KOPT-K1 (cell line): ENCODE measurements at regions not wholly inside any gene's neighbourhood (a gene's known extent, or its start where the extent isn't known, plus 50 kb on each side); places are given as distances from the start of the nearest gene placed in this dataset.

Experiments used
- H3K27ac ChIP-seq: fragments of 200-600 bp; sonication (generic); 2 replicates; pipeline ENCODE4 v1.5.1; 2016; ENCODE audit warnings: antibody characterized with exemption, mild to moderate bottlenecking, low read depth, low read length; ENCODE audit not compliant: poor library complexity, severe bottlenecking
- H3K36me3 ChIP-seq: fragments of 200-600 bp; sonication (generic); 2 replicates; pipeline ENCODE4 v1.5.1; 2017; ENCODE audit warnings: antibody characterized with exemption, mild to moderate bottlenecking, low read length, moderate library complexity; ENCODE audit not compliant: insufficient read depth
- H3K9me3 ChIP-seq: fragments of 200-600 bp; sonication (generic); 2 replicates; pipeline ENCODE4 v1.5.1; 2017; ENCODE audit warnings: antibody characterized with exemption, low read length, mild to moderate bottlenecking; ENCODE audit not compliant: insufficient read depth, poor library complexity, severe bottlenecking

DNA sequence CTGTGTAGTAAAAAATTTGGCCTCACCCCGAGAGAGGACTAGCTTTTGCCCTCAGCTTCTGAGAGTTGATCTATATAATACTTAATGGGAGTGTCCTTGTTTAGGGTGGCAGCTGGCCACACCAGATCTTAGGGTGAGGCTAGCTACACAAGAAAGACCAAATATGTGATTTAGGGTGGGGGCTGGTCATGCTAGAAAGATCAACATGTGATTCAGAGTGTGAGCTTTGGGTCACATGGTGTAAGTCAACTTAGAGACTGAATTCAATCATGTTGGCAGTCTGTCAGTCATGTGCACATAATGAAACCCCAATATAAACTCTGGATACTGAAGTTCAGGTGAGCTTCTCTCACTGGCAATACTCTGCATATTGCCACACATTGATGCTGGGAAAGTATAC, 120.7 kb upstream of the DAZL start:
- no peaks in the 10 kb centered on the region for H3K36me3 ChIP-seq
- peaks cover 20% of the 10 kb centered on the region for H3K9me3 ChIP-seq
- no peak overlapping the region for H3K27ac ChIP-seq

DNA sequence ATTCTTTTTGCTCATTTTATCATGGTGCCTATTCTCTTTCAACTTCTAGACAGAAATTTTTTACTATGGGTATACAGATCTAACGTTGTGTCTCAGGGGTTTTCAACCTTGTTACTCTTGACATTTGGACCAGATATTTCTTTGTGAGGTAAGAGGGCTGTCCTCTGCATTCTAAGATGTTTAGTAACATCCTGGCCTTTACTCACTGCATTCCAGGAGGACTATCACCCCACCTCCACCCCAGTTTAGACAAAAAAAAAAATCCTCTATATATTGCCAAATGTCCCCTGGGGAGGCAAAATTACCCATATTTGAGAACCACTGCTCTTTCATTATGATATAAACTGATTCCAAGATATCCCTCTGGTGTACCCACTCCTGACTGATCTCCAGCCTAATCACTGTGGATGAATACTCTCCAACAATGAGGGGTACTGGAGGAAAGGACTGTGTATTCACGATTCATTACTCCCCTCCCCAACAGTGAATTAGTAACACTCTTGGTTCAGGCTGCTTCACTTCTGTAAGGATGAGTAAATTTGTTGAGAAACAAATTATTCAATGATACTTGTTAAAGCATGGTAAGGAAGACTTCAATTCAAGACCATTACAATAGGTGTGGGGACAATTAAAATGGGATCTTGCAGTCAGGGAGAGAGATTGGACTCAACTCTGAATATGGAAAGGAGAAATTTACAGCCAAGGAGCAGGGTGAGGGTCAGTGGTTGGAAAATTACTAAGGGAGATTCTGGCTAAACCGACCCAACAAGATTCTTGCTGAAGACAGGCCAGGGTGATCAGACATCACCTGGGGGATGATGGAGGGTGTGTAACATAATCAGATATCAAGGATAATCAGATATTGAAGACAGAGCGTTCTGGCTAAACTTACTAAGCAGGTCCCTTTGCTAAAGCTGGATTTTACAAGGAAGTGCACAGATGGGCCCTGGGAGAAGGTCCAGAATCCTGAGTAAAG, 123.8 kb upstream of the DAZL start:
- peaks cover 36% of the 10 kb centered on the region for H3K9me3 ChIP-seq
- no peaks in the 10 kb centered on the region for H3K36me3 ChIP-seq
- H3K27ac ChIP-seq: no peak overlapping the region

DNA sequence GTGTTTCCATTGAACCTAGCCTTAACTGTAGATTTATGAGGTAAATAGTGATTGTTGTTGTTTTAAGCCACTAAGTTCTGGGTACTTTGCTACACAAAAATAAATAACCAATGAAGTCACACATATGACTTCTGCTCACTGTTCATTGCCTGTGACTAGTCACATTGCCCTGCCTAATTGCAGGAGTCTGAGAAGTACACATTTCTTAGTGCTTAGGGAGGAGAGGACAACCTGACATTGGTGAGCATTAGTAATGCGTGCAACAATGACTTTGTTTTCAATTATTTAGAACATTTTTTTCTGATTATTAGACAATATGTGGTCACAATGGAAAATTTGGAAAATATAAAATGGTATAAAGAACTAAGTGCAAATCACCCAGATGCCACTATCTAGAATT, 133.2 kb upstream of the DAZL start:
- no peaks in the 10 kb centered on the region for H3K36me3 ChIP-seq
- H3K9me3 ChIP-seq: peaks cover 11% of the 10 kb centered on the region

DNA sequence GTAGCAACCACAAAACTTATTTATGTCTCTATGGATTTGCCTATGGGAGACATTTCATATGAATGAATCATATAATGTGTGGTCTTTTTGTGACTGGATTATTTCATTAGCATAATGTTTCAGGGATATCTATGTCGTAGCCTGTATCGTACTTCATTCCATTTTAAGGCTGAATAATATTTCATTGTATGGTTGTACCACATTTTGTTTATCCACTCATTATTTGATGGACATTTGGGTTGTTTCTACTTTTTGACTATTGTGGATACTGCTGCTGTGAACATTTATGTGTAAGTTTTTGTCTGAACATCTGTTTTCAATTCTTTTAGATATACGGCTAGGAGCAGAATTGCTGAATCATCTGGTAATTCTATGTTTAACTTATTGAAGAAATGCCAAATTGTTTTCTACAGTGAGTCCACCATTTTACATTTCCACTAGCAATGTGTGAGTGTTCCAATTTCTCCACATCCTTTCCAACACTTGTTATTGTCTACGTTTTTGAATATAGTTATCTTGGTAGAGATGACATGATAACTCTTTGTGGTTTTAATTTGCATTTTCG, 134.4 kb upstream of the DAZL start:
- Histone ChIP-seq H3K36me3 (no peaks in the 10 kb centered on the region), H3K9me3 (peaks cover 11% of the 10 kb centered on the region), H3K27ac (no peak overlapping the region)

More for the DNA sequence above, 133.2 kb upstream of the DAZL start:
- H3K27ac ChIP-seq: no peak overlapping the region

DNA sequence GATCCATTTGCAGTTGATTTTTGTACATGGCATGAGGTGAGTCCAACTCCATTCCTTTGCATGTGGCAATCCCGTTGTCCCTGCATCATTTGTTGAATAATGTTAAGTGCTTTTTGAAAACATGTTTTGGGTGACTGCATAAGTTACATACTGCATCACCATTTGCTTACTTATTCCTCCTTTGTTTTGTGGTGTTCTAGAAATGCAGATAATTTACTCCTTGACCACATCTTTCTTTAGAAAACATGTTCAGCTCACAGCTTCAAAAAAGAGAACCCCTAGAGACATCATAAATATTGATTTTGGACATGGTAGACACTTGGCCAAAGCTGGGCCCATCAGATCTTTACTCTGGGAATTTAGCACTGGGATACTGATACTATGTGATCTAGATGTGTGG, 135.3 kb upstream of the DAZL start:
- H3K27ac ChIP-seq: no peak overlapping the region

DNA sequence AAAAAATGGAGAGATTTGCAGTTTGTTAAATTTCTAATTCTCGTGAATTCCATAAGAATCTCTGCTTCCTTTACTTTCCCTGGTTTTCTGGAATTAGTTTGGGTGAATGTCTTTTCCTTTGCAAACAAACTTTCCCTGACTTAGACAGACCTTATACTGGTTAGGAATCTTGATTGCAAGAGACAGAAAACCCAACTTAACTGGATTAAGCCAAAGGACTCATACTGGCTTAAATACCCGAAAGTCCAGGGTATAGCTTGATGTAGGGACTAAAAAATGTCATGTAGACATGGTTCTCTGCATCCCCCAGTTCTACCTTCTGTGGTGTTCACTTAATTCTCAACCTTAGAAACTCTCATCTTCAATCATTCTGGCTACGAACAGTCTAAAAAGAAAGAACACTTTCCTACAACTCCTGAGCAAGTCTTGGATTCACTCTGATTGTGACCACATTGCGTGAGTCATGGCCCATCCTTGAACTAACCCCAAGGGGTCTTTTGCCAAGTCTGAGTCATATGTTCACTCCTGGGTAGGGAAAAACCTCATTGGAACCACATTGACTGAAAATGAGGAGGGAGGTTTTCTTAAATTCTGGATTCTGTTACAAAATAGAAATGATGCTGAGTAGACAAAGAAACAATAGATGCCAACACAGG, 136.0 kb upstream of the DAZL start:
- Histone ChIP-seq H3K9me3 (peaks cover 11% of the 10 kb centered on the region), H3K36me3 (no peaks in the 10 kb centered on the region), H3K27ac (no peak overlapping the region)

More for the DNA sequence above, 135.3 kb upstream of the DAZL start:
- H3K36me3 ChIP-seq: no peaks in the 10 kb centered on the region
- peaks cover 11% of the 10 kb centered on the region for H3K9me3 ChIP-seq

DNA sequence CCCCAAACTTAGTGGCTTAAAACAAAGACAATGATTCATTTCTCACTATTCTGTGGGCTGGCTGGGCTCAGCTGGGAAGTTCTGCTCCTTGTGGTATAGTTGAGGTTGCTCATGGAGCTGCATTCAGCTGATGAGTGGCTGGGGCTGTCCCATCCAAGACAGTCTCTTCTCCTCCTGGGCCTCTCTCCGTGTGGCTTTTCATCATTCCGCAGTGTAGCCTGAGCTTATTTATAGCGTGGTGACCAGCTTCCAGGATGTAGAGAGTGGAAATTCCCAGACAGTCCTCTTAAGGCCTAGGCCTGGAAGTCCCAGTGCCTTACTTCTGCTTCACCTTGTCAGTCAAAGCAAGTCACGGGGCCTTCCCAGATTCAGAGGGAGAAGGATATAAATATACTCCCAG, 136.7 kb upstream of the DAZL start:
- Histone ChIP-seq H3K36me3 (no peaks in the 10 kb centered on the region), H3K27ac (no peak overlapping the region), H3K9me3 (peaks cover 11% of the 10 kb centered on the region)

DNA sequence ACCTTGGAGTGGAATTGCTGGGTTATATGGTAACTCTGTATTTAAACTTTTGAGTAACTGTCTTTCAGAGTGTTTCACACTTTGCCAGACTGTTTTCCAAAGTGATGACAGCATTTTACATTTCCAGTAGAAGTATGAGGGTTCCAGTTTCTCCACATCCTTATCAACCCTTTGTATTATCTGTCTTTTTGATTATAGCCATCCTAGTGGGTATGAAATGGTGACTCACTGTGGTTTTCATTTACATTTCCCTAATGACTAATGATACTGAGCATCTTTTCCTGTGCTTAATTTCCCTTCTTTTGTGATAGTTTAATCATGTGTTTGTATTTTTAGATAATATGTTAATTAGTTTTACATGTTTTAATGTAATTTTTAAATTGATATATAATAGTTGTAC, 138.1 kb upstream of the DAZL start:
- H3K9me3 ChIP-seq: peaks cover 11% of the 10 kb centered on the region
- no peaks in the 10 kb centered on the region for H3K36me3 ChIP-seq
- no peak overlapping the region for H3K27ac ChIP-seq

DNA sequence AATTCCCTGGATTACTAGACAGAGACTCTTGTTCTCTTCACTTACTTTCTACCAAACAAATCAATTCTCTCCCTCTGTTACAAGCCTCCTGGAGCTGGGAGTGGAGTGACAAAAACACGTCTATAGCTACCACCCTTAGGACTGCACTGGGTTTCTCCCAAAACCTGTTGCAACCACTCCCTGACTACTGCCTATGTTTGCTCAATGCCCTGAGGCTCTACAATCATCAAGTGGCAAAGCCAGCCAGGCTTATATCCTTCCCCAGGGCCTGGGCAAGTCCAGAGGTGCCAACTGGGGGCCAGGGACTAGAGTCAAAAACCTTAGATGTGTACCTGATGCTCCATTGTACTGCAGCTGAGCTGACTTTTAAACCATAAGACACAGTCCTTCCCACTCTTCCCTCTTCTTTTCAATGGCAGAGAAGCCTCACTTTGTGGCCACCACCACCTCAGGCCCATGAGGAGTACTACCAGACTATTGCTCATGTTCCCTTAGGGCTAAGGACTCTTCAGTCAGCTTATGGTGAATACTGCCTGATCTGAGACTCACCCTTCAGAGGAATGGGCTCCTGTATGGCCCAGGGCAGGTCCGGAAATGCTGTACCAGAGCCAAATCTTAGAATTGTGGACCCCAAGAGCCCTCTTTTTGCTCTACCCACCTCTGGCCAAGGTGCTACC, 125.4 kb upstream of the PLCL2 start:
- Histone ChIP-seq H3K9me3 (no peaks in the 10 kb centered on the region), H3K36me3 (no peaks in the 10 kb centered on the region), H3K27ac (no peak overlapping the region)

DNA sequence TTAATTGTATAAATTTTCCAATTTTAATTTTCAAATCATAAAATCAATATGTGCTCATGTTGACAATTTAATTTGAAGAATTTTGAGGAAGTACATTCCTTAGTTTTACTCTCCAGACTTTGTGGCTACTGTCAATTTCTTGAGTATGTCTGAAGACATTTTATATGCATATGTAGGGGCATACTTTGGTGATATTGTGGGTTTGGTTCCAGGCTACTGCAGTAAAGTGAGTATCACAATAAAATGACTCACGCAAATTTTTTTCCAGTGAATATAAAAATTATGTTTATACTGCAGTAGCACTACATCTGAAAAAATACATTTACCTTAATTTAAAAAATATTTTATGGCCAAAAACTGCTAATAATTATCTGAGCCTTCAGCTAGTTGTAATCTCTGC, 123.2 kb upstream of the PLCL2 start:
- H3K36me3 ChIP-seq: no peaks in the 10 kb centered on the region
- H3K27ac ChIP-seq: no peak overlapping the region
- H3K9me3 ChIP-seq: no peaks in the 10 kb centered on the region

DNA sequence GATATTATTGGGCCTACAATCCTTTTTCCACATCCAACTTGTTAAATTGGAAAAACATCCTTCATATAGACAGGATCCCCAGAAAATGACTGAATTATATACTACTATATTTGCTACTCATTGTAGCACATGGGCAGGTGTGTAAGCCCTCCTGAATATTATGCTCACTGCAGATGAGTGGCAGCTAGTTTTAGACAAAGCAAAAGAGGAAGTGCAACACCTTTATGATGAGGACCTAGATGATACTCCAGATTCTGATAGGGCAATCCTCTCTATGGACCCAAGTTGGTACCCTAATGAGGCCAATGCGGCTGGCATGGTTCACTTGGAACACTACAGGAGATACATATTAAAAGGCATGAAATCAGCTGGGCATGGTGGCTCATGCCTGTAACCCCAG, 119.1 kb upstream of the PLCL2 start:
- H3K27ac ChIP-seq: no peak overlapping the region
- no peaks in the 10 kb centered on the region for H3K36me3 ChIP-seq
- H3K9me3 ChIP-seq: no peaks in the 10 kb centered on the region

DNA sequence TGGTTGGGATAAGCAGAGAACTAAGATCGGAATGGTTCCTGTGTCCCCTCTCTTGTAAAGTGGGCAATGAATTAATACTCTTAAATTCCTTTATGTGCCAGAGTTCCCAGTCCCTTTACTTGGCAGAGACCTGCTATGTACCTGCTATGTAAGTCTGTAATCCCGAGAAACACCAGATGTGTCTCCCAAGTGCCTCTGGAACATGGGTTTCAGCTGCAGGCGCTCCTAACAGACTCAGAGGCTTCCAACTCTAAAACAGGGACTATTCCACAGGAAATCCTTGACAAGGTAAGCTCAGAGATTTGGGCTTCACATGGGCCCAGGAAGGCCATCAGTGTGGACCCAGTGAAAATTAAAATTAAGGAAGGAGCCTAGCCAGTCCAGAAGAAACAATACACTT, 117.7 kb upstream of the PLCL2 start:
- Histone ChIP-seq H3K27ac (no peak overlapping the region), H3K9me3 (no peaks in the 10 kb centered on the region), H3K36me3 (no peaks in the 10 kb centered on the region)

DNA sequence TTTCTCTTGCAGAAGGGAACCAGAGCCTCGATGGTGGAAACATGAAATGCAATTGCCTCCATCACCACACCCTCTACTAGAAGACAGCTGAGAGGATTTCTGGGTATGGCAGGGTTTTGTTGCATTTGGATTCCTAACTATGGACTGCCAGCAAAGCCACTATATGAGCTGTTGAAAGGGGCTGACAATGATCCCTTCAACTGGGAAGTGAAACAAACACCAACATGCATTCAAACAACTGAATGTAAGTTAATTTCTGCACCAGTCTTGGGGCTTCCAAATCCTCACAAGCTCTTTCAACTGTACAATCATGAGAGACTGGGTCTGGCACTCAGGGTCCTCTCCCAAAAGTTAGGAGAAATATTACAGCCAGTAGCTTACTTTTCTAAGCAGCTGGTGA, 116.7 kb upstream of the PLCL2 start:
- Histone ChIP-seq H3K9me3 (no peaks in the 10 kb centered on the region), H3K36me3 (no peaks in the 10 kb centered on the region), H3K27ac (no peak overlapping the region)

DNA sequence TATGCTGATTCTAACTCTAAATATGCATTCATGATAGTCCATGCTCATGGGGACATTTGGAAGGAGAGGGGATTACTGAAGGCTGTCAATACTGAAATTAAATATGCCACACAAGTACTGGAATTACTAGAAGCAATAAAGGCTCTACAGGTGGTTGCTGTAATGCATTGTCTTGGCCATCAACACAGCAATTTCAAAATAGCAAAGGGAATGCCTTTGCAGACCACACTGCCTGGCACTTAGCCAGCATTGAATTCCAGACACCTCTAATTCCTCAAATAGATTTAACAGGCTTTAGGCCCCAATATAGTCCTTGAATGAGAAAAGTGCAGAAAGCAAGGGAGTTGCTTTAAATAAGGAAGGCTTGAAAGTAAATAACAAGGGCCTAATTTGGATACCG, 115.8 kb upstream of the PLCL2 start:
- no peaks in the 10 kb centered on the region for H3K9me3 ChIP-seq
- H3K27ac ChIP-seq: no peak overlapping the region
- no peaks in the 10 kb centered on the region for H3K36me3 ChIP-seq

DNA sequence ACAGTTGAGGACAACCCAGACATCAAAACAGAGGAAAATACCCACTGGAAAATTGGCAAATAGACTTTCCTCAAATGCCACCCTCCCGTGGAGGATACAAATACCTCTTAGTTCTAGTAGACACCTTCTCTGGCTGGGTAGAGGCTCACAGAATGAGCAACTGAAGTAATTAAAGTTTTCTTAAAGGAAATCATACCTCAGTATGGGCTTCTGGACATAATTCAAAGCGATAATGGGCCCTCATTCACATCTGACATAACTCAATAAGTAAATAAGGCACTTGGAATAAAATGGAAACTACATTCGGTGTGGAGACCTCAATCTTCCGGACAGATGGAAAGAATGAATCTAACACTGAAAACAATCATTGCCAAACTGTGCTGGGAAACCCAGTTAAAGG, 115.2 kb upstream of the PLCL2 start:
- Histone ChIP-seq H3K9me3 (no peaks in the 10 kb centered on the region), H3K36me3 (no peaks in the 10 kb centered on the region), H3K27ac (no peak overlapping the region)
